DND-41 (cell line): ENCODE measurements at regions not wholly inside any gene's neighbourhood (a gene's known extent, or its start where the extent isn't known, plus 50 kb on each side); places are given as distances from the start of the nearest gene placed in this dataset.

Source experiments
- EZH2 ChIP-seq: IDR thresholded peaks from 3 replicates; pipeline ENCODE4 v1.6.1; 2012; ENCODE audit warnings: borderline replicate concordance, low read depth, mild to moderate bottlenecking, moderate library complexity, low read length, inconsistent platforms; ENCODE audit not compliant: severe bottlenecking
- TF ChIP-seq, protein P1 (sequence below): IDR thresholded peaks from 2 replicates; pipeline ENCODE4 v1.5.1; 2012; ENCODE audit warnings: borderline replicate concordance, low read length, moderate library complexity, mild to moderate bottlenecking; ENCODE audit not compliant: poor library complexity, severe bottlenecking; ENCODE audit errors: extremely low read depth

DNA sequence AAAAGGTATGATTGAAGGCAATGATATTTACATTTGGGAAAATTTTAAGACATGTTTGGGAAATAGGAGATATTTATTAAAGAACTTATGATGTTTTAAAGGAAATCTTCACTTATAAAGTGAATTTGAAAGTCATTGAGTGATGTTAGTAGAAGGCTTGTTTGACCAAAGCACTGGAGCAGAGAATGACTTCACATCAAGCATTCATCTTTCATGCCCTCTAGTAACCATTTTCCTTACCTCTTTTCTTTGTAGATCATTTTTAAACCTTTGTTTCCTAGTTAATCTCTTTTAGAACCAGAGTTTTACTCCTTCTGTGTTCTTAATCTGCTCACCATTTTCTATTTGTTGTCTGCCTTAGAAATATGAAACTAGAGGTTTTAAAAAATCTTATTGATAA lies 111.3 kb upstream of the FOXP2 start:
- TF ChIP-seq EZH2: no peak
- TF ChIP-seq, protein P1, sequence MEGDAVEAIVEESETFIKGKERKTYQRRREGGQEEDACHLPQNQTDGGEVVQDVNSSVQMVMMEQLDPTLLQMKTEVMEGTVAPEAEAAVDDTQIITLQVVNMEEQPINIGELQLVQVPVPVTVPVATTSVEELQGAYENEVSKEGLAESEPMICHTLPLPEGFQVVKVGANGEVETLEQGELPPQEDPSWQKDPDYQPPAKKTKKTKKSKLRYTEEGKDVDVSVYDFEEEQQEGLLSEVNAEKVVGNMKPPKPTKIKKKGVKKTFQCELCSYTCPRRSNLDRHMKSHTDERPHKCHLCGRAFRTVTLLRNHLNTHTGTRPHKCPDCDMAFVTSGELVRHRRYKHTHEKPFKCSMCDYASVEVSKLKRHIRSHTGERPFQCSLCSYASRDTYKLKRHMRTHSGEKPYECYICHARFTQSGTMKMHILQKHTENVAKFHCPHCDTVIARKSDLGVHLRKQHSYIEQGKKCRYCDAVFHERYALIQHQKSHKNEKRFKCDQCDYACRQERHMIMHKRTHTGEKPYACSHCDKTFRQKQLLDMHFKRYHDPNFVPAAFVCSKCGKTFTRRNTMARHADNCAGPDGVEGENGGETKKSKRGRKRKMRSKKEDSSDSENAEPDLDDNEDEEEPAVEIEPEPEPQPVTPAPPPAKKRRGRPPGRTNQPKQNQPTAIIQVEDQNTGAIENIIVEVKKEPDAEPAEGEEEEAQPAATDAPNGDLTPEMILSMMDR: no peak
